ENCODE measurements at regions not wholly inside any gene's neighbourhood (a gene's known extent, or its start where the extent isn't known, plus 50 kb on each side); places are given as distances from the start of the nearest gene placed in this dataset.

DNA sequence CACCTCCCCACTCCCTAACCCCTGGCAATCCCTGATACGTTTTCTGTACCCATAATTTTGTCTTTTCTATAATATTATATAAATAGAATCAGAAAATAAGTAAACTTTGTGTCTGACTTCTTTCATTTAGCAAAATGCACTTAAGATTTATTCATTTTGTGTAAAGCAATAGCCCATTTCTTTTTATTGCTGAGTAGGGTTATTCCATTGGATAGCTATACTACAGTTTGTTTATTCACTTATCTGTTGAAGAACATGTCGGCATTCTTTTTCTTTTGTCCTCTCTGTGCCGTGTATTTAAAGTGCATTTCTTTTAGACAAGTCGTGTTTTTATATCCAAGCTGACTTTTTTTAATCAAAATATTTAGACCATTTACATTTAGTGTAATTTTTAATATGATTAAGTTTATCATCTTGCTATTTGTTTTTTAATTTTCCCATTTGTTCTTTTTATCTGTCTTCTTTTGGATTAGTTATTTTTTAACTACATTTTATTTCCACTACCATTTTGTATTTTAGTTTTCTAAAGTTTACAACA, 176.4 kb upstream of the TSHZ3 start:
- Histone ChIP-seq H3K18ac (ENCODE audit: extremely low read depth, low read length) (no peak overlapping the region), H3K79me2 (ENCODE audit: control insufficient read depth in 1 of 2, insufficient read depth in 2 of 2, low read length in 2 of 2) (no peaks in the 10 kb centered on the region), H3K4me3 (ENCODE audit: extremely low read depth in 1 of 4, insufficient read depth in 2 of 4, low read depth in 3 of 4, low read length in 4 of 4) (no peak overlapping the region), H3K4me2 (ENCODE audit: insufficient read depth in 1 of 2, low read depth in 2 of 2, low read length in 2 of 2) (no peak overlapping the region), H2BK12ac (ENCODE audit: low read depth, low read length) (no peak overlapping the region), H3K9me3 (ENCODE audit: insufficient read depth in 2 of 2, low read depth in 1 of 2, low read length in 1 of 2) (peaks cover 8 to 9% of the 10 kb centered on the region in 2 experiments; a peak in 2 of 4 replicates), H4K91ac (replicated peaks; ENCODE audit: insufficient read length, low read length) (no peak overlapping the region), H4K5ac (ENCODE audit: insufficient read length, low read depth, low read length) (no peak overlapping the region), H3K23me2 (ENCODE audit: low read depth, low read length) (no peaks in the 10 kb centered on the region), H3K36me3 (ENCODE audit: control insufficient read depth in 2 of 4, insufficient read depth in 4 of 4, low read length in 3 of 4) (peaks cover 0 to 3% (median 0%) of the 10 kb centered on the region in 4 experiments; a peak in 2 of 8 replicates), H3K27ac (ENCODE audit: low read depth, low read length) (no peak overlapping the region), H3K56ac (replicated peaks; ENCODE audit: insufficient read length, low read depth, low read length) (no peak overlapping the region), H2BK15ac (ENCODE audit: low read length) (no peak overlapping the region), H2AK5ac (ENCODE audit: low read depth, low read length) (no peak overlapping the region), H3K79me1 (ENCODE audit: low read depth, low read length) (no peaks in the 10 kb centered on the region), H3K4ac (replicated peaks; ENCODE audit: insufficient read length, low read depth, low read length) (no peak overlapping the region), H4K8ac (ENCODE audit: extremely low read depth, insufficient read depth, low read length) (no peak overlapping the region), H2AFZ (ENCODE audit: low read length) (no peak overlapping the region), H3K4me1 (replicated peaks in 1 of 4; ENCODE audit: control insufficient read depth in 3 of 4, insufficient read depth in 4 of 4, low read length in 3 of 4) (no peaks in the 10 kb centered on the region), H3K27me3 (replicated peaks in 1 of 4; ENCODE audit: control insufficient read depth in 3 of 4, extremely low read depth in 1 of 4, insufficient read depth in 3 of 4, low read length in 3 of 4) (no peaks in the 10 kb centered on the region), H3K14ac (ENCODE audit: insufficient read length) (no peak overlapping the region), H3K9ac (replicated peaks in 1 of 4; ENCODE audit: extremely low read depth in 1 of 4, low read depth in 3 of 4, low read length in 3 of 4) (no peak overlapping the region), H4K20me1 (replicated peaks in 1 of 2; ENCODE audit: control insufficient read depth in 1 of 2, insufficient read depth in 2 of 2, low read length in 2 of 2) (no peaks in the 10 kb centered on the region), H3K23ac (ENCODE audit: insufficient read length) (no peak overlapping the region), H2BK5ac (ENCODE audit: low read depth, low read length) (no peak overlapping the region), H2BK120ac (replicated peaks; ENCODE audit: low read depth, low read length) (no peak overlapping the region), H2BK20ac (ENCODE audit: low read length) (no peak overlapping the region)
- ChIA-PET CTCF (ENCODE audit: partially characterized antibody) (interaction anchor here (1.0 kb wide), 1 partner anchor 14 kb away, joined by 4 read pairs; no protein-coding TSS in a partner anchor), POLR2A (ENCODE audit: partially characterized antibody) (no interaction called here)
- FAIRE-seq (no peak), DNase-seq (ENCODE audit: low read depth in 1 of 2, low spot score in 2 of 2) (no peak)
- 94% methylated on average over 4 of the region's 4 CpGs; no CpG with 5 or more reads in 1 of the 2 experiments for WGBS, 2 experiments (ENCODE audit: extremely low coverage in 1 of 2, insufficient coverage in 1 of 2, insufficient read length in 1 of 2, insufficient replicate concordance in 2 of 2, low coverage in 1 of 2, low lambda C conversion rate in 2 of 2, missing lambda C conversion rate in 1 of 2)
